Heart left ventricle (tissue), 13 donors: ENCODE measurements at regions not wholly inside any gene's neighbourhood (a gene's known extent, or its start where the extent isn't known, plus 50 kb on each side); places are given as distances from the start of the nearest gene placed in this dataset.

Experiments
- POLR2A ChIP-seq, 2 donors: fragments of 450-650 bp; IDR thresholded peaks; one replicate each; pipeline ENCODE4 v1.6.1; 2017; ENCODE audit warnings: antibody characterized with exemption in 2 of 2, mild to moderate bottlenecking in 2 of 2, moderate library complexity in 2 of 2
- TF ChIP-seq, protein P1 (sequence below), 12 donors: fragments of 200-600 bp; sonication (generic) in 4 of 12; IDR thresholded peaks; one replicate each; pipeline versions ENCODE4 v1.5.0 to v1.8.0; 2018 to 2022; ENCODE audit warnings: antibody characterized with exemption in 12 of 12, mild to moderate bottlenecking in 5 of 12
- donor health status: ischemic (EF 13 %, LVEDD 7.1; RV severe dilation, severe dysfunction).
- donor health status: DM: no; HTN: yes; CAD: no.
- donor health status: DM: no; HTN: no; CAD: no.
- donor health status: ischemic (EF 25% LVEDD 6.9; RV normal size, moderate dysfunction).
- donor health status: ischemic (EF 25% LVEDD 5.7; RV mildly dilated, moderate dysfunction).
- donor health status: ischemic (EF 35%, LVEDD 5.7; RV mildly dilated, moderate dysfunction).
- donor health status: nonischemic (EF 11% LVEDD 7.7; RV severe dilation, severe dysfunction).
- donor health status: DM: yes; HTN: yes; CAD: no.
- donor health status: PGD.
- donor health status: ischemic (EF 29% LVEDD 5.4; RV normal size, mild dysfunction).
- donor health status: nonischemic (EF 23%, LVEDD 6.1; RV moderate dilation, normal function).

DNA sequence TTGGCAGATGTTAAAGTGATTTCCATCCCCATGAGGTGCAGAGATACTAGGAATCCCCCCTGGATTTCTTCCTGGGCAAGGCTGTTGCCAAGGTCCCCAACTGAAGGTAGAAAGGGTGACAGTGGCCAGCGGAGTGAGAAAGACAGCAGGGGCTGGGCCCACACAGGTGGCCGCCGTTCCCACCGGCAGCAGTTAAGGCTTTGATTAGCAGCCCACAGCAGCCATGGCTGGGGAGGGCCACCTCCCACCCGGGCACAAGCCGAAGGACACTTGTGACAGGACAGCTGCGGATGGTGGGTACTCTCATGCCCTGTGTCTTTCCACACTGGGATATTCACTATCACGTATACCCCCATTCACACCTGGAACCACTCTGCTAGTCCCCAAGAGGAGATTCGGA lies 63.9 kb upstream of the CDYL start:
- TF ChIP-seq, protein P1, sequence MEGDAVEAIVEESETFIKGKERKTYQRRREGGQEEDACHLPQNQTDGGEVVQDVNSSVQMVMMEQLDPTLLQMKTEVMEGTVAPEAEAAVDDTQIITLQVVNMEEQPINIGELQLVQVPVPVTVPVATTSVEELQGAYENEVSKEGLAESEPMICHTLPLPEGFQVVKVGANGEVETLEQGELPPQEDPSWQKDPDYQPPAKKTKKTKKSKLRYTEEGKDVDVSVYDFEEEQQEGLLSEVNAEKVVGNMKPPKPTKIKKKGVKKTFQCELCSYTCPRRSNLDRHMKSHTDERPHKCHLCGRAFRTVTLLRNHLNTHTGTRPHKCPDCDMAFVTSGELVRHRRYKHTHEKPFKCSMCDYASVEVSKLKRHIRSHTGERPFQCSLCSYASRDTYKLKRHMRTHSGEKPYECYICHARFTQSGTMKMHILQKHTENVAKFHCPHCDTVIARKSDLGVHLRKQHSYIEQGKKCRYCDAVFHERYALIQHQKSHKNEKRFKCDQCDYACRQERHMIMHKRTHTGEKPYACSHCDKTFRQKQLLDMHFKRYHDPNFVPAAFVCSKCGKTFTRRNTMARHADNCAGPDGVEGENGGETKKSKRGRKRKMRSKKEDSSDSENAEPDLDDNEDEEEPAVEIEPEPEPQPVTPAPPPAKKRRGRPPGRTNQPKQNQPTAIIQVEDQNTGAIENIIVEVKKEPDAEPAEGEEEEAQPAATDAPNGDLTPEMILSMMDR (IDR thresholded peaks at IDR 0.05), result no peak
- no peak for TF ChIP-seq POLR2A (IDR thresholded peaks at IDR 0.05)
